Activated CD4-positive, alpha-beta T cell treated with anti-CD3 and anti-CD28 coated beads for 1 hour (primary cell): ENCODE measurements at regions not wholly inside any gene's neighbourhood (a gene's known extent, or its start where the extent isn't known, plus 50 kb on each side); places are given as distances from the start of the nearest gene placed in this dataset.
"Not testable (repeated sequence)": the region's sequence is repeated elsewhere in the genome, so short reads cannot be mapped to it uniquely, and the experiment has no call there.

ENCODE experiments used
- DNase-seq: peaks from one replicate; pipeline ENCODE4 v3.0.0-alpha.2; 2020

DNA sequence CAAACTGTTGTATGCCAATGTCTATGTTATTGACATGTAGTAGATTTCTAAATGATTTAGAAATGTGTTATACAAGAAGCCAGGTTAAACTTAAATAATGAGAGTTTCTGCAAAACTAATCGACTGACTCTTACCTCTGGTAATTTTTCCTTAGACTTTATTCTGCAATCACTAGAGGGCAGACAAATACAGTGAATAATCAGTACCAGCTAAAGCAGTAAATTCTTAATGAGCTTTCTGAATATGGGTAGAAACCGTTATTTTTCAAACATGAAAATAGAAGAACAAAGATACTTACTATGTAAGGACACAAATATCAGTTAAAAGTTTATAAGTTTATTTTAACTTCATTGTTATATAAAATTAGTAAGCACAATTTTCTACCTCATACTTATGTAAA, 97.9 kb upstream of the RGS1 start:
- DNase-seq = no peak

DNA sequence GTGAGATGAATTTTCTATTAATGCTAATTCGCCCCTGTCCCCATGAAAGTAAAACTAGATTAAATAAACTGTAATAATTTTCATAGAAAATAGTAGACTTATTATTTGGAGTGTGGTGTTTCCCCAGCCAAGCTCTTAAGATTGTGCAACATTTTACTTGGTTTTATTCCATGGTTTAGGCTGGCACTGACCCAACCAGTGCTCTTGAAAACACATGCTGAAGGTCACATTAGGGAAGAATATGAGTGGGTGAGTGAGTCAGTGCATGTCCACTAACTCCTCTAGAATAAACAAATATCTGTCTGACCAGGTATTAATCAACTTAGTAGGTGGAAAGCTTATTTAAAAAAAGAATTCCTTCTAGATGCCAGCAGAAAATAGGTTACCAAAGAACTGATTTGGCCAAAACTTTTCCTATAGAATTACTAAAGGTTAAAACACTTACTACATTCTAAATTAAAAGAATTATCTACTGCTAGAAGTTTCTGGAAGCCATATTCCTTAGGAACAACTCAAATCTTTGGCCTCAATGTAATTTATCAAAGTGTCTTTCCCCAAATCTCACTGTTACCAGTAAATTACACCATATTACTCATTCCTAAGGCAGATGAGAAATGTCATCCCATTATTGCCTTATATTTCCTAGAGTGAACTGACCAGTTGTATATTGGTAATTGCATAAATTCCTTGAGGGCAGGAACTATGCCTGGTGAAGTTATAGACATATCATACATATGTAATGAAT, 89.7 kb upstream of the RGS1 start:
- no peak for DNase-seq

DNA sequence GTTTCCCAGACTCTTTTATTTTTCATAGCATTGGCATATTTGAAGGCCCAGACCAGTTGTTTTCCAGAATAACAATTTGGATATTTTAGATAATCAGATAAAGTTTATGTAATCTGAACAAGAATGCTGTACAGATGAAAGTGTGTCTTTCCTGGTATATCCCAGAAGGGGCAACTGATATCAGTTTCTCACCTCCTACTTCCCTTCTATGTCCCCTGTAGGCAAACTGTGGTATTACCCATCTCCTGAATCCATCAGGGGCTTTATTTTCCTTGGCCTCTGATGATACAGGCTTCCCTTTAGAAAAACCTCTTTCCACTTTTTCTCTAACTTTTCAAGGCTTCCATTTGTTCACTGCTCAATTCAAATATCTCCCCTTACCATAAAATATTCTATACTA, 87.5 kb upstream of the RGS1 start:
- no peak for DNase-seq

DNA sequence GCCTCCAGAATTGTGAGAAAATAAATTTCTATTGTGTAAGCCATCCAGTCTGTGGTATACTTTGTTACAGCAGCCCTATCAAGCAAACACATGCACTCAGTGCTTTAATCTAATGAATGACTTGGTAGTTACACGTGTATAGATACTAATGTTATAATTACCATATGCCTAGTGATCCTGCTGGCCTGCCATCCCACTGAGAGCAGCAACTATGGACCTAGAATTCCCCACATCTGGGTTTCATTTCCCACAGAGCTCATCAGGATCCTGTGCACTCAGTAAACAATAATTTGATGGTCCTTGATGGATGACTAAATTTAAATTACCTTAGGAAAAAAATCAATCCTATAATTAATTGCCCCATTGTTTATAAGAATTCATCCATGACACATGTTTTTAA, 86.5 kb upstream of the RGS1 start:
- DNase-seq = no peak

DNA sequence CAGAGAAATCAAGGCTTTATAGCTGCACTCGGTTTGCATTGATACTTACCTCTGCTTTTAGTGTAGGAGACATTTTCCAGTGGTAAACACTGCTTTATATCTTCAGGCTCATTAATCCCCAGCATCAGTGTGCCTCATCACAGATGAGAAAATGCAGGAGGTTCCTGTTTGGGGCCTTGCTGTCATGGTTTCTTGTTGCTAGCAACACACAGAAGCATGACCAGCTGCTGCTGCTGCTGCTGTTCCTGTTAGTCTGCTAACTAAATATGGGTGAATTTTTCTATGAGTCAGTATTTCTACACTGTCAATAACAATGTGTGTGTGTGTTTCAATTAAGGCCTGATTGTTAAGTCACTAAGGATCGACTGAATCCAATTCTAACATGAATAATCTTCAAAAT, 85.8 kb upstream of the RGS1 start:
- DNase-seq = no peak

DNA sequence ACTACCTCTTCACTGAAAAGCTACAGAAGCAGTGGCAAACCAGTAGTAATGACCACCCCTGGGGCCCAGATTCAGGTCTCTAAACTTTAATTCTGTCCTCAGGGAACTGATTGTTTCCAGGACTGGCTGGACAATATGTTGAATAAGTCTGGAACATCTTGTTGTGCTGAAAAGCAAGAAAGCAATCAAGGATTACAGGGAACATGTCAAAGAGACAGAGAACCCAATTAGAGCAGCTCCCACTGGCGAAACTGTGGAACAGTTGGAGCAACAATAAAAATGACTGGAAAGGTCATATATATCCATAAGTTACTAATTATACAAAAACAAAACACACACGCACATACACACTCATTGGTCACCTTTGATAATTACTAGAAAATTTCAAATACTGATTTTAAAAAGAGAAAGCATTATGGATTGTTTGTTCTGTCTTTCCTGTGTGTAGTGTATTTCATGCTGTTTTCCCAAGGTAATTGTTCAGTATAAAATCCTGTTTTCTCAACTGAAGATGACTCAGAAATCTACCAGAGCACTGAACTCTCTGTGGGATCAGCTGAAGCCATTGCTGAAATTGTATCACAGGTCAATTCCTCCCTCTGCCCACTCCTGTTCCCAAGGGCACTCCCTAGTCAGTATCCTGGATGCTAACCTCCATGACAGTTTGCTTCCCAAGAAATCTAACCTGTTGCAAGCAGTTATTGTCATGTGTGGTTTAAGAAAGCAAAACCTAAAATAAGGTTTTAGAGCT, 83.6 kb upstream of the RGS1 start:
- DNase-seq = no peak

DNA sequence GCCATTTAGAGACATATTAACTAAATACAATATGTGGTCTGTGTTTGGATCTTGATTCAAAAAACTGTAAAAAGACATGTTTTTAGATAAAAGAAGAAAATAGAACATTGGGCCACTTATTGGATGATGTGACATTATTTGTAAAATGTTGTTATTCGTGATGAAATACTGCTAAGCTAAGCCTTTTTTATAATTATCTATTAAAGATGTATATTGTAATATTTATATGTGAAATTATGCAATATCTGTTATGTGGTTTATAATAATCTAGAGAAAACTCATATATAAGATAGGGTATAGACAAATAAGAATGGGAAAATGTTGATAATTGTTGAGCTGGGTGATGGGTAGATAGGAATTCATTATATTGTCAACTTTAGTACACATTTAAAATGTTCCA, 82.0 kb upstream of the RGS1 start:
- DNase-seq = no peak

DNA sequence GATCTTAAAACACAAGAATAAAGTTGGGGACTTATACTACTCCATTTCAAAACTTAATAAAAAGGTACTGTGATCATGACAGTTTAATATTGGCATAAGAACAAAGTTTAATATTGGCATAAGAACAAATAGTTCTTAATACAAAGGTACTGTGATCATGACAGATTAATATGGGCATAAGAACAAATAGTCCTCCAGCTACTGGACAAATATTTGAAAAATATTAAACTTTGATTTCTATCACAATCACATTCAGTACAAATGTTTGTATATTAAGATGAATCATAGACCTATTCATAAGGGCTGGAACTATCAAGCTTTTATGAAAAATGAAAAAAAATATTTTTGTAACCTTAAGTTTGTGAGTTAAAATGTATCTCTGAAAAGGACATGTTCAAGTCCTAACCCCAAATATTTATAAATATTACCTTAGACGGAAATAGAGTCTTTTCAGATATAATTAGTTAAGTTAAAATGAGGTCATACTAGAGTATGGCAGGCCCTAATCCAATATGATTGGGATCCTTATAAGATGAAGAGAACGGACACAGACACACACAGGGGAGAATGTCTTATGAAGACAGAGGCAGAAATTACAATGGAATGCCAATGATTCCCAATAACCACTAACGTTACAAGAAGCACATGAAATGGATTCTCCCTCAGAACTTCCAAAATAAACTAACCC, 79.1 kb upstream of the RGS1 start:
- no peak for DNase-seq

DNA sequence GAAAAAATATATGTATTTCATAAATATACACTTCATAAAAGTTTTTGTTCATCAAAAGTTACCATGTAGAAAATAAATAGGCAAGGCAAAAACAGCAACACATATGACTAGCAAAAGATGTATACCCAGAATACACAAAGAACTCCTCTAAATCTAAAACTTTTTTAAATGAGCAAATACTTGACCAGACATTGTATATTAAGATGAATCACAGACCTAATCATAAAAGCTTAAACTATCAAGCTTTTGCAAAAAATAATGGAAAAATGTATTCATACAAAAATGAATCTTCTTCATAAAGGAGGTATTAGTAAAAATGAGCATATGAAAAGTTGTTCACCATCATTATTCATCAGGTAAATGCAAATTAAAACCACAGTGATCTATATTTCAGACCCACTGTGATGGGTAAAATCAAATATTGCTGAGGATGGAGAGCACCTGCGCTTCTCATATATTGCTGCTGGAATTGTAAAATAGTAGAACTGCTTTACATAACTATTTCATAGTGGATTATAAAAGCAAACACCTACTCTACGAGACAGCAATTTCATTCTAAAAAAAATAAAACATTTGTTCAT, 78.3 kb upstream of the RGS1 start:
- no peak for DNase-seq

DNA sequence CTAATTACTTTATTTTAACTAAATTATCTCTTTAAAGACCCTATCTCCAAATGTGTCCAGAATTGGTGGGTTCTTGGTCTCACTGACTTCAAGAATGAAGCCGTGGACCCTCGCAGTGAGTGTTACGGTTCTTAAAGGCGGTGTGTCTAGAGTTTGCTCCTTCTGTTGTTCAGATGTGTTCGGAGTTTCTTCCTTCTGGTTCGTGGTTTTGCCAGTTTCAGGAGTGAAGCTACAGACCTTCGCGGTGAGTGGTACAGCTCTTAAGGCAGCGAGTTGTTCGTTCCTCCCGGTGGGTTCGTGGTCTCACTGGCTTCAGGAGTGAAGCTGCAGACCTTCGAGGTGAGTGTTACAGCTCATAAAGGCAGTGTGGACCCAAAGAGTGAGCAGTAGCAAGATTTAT, 77.5 kb upstream of the RGS1 start:
- DNase-seq = not testable (repeated sequence)

DNA sequence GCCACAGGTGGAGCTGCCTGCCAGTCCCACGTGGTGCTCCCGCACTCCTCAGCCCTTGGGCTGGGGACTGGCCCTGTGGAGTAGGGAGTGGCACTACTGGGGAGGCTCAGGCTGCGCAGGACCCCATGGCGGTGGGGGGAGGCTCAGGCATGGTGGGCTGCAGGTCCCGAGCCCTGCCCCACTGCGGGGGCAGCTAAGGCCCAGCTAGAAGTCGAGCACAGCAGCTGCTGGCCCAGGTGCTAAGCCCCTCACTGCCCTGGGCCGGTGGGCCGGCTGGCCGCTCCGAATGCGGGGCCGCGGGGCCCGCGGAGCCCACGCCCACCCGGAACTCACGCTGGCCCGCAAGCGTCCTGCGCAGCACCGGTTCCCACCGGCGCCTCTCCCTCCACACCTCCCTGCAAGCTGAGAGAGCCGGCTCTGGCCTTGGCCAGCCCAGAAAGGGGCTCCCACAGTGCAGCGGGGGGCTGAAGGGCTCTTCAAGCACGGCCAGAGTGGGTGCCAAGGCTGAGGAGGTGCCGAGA, 76.5 kb upstream of the RGS1 start:
- DNase-seq = not testable (repeated sequence)

DNA sequence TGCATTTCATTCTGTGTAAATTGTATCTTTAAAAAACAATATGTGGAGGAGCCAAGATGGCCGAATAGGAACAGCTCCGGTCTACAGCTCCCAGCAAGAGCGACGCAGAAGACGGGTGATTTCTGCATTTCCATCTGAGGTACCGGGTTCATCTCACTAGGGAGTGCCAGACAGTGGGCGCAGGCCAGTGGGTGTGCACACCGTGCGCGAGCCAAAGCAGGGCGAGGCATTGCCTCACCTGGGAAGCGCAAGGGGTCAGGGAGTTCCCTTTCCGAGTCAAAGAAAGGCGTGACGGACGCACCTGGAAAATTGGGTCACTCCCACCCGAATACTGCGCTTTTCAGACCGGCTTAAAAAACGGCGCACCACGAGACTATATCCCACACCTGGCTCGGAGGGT, 75.0 kb upstream of the RGS1 start:
- not testable (repeated sequence) for DNase-seq

DNA sequence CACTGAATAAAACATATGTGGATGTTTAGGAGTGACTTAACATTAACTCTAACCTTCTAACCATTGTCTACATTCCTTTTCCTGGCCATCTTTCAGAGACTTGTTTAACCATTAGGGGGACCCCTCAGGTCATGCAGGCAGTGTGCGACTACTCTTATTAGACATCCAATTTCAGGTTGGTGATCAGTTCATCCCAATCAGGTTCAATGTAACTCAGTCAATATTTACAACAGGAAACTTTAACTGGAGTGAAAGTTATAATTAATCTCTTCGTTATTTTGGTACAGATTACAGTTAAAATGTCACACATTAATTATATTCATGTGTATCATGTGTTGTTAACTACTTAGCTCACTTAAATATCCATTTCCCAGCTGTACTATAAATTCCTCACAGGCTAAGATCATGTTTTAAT, 68.8 kb upstream of the RGS1 start:
- DNase-seq = no peak

DNA sequence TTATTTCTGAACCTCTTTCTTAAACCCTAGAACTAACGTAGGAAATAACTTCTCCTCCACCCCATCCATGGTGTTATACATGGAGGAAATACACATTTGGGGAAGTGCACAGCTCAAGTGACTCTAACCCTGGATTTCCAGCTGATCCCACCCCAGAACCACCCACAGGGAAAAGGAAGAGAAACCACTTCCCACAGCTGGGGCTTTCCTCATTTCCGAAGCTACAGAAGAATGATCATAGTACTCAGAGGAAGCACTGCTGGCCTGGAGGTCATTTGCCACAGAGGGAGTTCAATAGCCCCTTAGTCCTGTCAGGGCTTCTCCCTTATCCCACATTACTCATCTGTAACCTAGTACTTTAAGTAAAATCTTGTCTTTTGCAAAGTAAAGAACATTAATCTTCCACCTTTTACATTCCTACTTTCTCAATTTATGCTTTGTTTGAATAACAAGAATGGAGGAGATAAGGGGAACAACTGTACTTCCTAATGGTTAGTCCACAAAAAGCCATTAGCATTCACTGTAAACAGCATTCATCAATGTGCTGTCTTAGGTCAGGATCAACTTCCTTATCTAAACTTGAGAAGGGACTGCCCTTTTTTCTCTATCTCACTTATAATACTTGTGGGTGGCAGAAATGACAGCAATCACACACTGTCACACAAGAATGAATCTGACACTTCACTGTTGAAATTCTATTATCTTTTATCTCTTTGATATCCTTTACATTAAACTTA, 63.0 kb upstream of the RGS1 start:
- no peak for DNase-seq

DNA sequence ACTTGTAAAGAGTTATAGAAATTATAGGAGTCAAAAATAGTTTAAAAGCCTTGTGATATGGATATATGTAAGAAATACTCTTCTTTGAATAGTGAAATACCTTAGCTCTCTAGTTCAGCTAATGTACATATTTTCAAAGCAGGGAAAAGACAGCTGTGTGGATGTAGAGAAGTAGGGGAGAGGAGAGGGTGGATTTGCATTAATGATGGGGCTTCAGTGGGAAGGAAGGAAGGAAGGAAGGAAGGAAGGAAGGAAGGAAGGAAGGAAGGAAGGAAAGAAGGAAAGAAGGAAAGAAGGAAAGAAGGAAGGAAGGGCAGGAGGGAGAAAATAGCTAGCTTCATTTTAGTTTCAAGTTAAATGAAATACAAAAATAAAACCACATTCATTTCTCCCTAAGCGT, 62.4 kb upstream of the RGS1 start:
- DNase-seq = no peak

DNA sequence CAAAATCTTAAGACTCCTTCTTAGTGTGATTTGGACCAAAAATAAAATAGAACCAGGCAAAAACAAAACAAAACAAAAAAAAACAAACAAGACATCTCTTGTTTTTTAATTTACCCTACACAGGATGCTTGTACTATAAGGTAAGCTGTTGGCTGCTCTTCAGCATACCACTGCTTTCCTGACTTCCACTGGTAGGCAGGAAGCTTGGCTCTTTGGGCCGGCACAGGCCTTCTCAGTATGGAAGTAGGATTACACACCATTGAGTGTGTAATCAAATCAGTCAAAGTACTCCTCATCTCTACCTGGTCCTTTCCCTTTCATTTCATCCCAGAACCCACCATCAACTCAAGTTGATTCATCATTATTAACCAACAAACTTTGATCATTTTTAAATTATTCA, 61.9 kb upstream of the RGS1 start:
- no peak for DNase-seq

DNA sequence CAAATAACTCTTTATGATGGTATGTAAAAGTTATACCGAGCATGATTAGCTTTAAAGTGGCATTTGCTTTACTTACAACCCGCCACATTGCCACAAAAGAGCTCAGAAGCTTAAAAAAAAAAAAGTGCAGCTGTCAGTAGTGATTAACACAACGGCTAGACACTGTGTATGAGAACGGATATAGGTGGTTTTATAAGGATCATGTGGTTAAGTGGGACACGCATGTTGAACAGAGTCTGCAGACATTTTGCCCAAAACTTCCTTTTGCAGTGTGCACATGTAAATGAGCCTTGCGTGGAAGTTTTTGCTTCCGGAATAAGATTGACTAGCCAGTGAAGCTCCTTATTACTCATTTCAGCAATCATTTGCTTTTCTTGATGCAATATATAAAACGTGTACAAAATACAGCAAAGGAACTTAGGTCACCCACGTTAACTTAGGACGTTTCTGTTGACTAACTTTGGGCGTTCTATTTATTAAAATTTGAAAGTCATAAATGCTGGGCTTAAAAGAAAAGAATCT, 58.7 kb upstream of the RGS1 start:
- peak; percentile 22 for DNase-seq

DNA sequence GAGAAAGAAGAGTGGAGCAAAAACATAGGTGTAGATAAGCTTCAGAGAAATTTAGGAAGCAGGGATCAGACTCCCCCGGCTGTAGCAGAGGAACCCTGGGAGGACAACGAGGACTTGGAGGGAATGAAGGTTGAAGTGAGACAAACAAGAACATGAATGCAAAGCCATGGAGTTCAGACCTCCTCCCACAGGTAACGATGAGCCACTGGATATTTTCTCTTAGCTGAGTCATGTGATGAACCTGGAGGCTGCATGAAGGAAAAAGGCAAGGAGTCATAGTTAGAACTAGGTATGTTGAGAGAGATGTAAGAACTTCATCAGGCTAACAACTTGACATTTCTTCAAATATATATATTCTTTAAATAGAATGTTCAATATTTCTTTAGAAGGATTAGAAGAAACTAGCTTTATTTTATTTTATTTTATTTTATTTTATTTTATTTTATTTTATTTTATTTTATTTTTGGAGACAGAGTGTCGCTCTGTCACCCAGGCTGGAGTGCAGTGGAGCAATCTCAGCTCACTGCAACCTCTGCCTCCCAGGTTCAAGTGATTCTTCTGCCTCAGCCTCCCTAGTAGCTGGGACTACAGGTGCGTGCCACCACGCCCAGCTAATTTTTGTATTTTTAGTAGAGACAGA, 57.7 kb upstream of the RGS1 start:
- DNase-seq = not testable (repeated sequence)

DNA sequence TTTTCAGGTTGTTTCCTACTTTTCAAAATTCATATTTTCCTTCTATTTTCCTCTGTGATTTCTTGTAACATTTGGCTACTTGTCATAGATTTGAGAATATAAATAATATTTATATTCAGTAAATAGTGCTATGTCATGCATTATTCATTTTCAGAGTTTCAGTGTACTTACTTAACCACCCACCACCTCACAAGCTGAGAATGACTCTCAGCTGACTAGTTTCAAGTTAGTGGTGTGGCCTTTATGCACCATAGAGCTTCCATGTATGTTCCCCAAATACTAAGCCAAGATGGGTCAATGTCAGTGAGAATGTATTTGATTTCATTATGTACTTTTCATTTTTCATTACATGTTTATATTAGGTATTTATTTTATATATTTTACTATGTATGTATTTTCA, 56.9 kb upstream of the RGS1 start:
- no peak for DNase-seq

DNA sequence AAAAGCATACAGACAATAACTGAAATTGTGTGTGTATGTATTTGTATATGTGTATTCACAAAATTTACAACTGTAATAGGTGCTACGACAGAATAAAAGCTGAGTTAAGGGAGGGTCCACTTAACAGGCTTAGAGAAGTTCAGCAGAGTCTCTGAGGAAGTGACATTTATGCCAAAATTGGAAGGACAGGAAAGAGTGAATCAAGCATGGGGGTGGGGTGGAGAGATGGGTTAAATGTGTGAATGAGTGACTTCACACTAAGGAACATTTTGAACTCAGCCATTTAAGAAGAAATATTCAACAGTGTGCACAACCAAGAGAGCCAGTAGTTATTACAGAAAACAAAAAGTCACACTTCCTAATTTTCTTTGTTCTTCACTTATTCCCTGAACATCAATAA, 53.8 kb upstream of the RGS1 start:
- no peak for DNase-seq

DNA sequence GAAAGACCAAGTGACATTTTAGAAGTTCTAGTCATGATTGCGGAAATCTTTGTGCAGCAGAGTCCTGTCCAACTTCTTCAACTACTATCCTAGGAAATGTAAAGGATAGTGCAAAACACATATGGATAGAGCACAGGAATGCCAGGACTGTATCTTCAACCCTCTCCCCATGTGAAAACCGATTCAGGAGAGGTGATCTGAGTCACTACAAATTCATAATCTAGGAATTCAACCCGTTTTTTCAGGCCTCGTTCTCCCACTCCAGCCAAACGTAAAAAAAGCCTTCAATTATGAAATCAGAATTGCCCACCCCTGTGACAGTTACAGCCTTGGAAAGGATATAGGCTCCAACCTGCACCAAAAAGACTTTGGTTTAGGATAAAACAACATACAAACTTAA, 52.9 kb upstream of the RGS1 start:
- DNase-seq = no peak

DNA sequence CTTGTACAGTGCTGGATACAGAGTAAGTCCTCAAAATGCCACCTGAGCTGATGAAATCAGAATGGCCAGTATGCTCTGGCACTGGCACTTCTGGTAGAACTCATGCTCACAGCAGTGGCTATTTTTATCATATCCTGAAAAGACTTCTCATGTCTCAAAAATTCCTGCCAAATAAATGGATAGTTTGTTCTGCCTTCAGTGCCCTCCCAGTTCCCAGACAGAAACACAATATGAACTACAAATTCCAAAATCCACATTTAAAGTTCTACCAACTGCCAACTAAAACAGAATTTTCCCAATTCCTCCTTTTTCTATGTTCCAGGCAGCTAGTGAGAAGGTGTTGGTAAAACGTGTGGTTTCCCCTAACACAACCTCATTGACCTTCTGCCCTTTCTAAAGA, 51.4 kb upstream of the RGS1 start:
- no peak for DNase-seq
